ENCODE measurements at regions not wholly inside any gene's neighbourhood (a gene's known extent, or its start where the extent isn't known, plus 50 kb on each side); places are given as distances from the start of the nearest gene placed in this dataset.

GRCh38 chr2:122800781-122801180 is 1045.3 kb downstream of the TSN start (continued):
- no peak for TF ChIP-seq ZNF148 (tag by site-specific recombination; IDR thresholded peaks at IDR 0.05; ENCODE audit: borderline replicate concordance)

- no peak overlapping the region for H3K4me3 ChIP-seq (ENCODE audit: low read depth, low read length)
- ChIA-PET POLR2A (no interaction called here), CTCF (no interaction called here)
- H3K4me1 ChIP-seq (ENCODE audit: control insufficient read depth, insufficient read depth, low read length) = no peaks in the 10 kb centered on the region
- H3K27ac ChIP-seq (ENCODE audit: extremely low read depth, low read depth, low read length) = no peak overlapping the region
- H3K9me3 ChIP-seq (ENCODE audit: control insufficient read depth, insufficient read depth, low read depth, low read length) = no peaks in the 10 kb centered on the region
- TF ChIP-seq CTCF (tag by site-specific recombination; IDR thresholded peaks at IDR 0.05) = no peak
- H3K36me3 ChIP-seq (ENCODE audit: control insufficient read depth in 2 of 2, insufficient read depth in 1 of 2, low read length in 2 of 2) = no peaks in the 10 kb centered on the region
These were observed 1049.0 kb downstream of the TSN start for GRCh38 chr2:122804494-122804893.

- CTCF ChIA-PET = no interaction called here
- no peaks in the 10 kb centered on the region for H3K4me1 ChIP-seq (ENCODE audit: control insufficient read depth, insufficient read depth, low read length)
- POLR2A ChIA-PET = no interaction called here
- no peak overlapping the region for H3K27ac ChIP-seq (ENCODE audit: extremely low read depth, low read depth, low read length)
- no peaks in the 10 kb centered on the region for H3K9me3 ChIP-seq (ENCODE audit: control insufficient read depth, insufficient read depth, low read depth, low read length)
- H3K4me3 ChIP-seq (ENCODE audit: low read depth, low read length) = no peak overlapping the region
- no peak for TF ChIP-seq ZBTB7A (tag by site-specific recombination; IDR thresholded peaks at IDR 0.05; ENCODE audit: low read depth)
- TF ChIP-seq HOXA7 (CRISPR knock-in tag; IDR thresholded peaks at IDR 0.05; ENCODE audit: borderline replicate concordance) = no peak
- no peak for TF ChIP-seq ZBTB8A (tag by site-specific recombination; IDR thresholded peaks at IDR 0.05)
- no peak for TF ChIP-seq ZNF549 (tag by site-specific recombination; IDR thresholded peaks at IDR 0.05)
- no peak for TF ChIP-seq ZIC2 (tag by site-specific recombination; IDR thresholded peaks at IDR 0.05)
- no peak for TF ChIP-seq KLF9 (tag by site-specific recombination; IDR thresholded peaks at IDR 0.05; ENCODE audit: low read depth)
- TF ChIP-seq ZBTB48 (tag by site-specific recombination; IDR thresholded peaks at IDR 0.05) = no peak
- TF ChIP-seq GLI2 (tag by site-specific recombination; IDR thresholded peaks at IDR 0.05; ENCODE audit: borderline replicate concordance, low read depth) = no peak
- no peak for TF ChIP-seq ZNF837 (tag by site-specific recombination; IDR thresholded peaks at IDR 0.05)
- TF ChIP-seq ZNF214 (tag by site-specific recombination; IDR thresholded peaks at IDR 0.05; ENCODE audit: borderline replicate concordance) = no peak
- TF ChIP-seq KLF1 (tag by site-specific recombination; IDR thresholded peaks at IDR 0.05) = no peak
- TF ChIP-seq ZNF629 (tag by site-specific recombination; IDR thresholded peaks at IDR 0.05) = no peak
- TF ChIP-seq ZNF169 (tag by site-specific recombination; IDR thresholded peaks at IDR 0.05) = no peak
- no peak for TF ChIP-seq ZNF416 (tag by site-specific recombination; IDR thresholded peaks at IDR 0.05)
- no peak for TF ChIP-seq ZSCAN23 (tag by site-specific recombination; IDR thresholded peaks at IDR 0.05)
- no peak for TF ChIP-seq ZFP69B (tag by site-specific recombination; IDR thresholded peaks at IDR 0.05)
- H3K36me3 ChIP-seq (ENCODE audit: control insufficient read depth in 2 of 2, insufficient read depth in 1 of 2, low read length in 2 of 2) = no peaks in the 10 kb centered on the region
These were observed 1049.9 kb downstream of the TSN start for GRCh38 chr2:122805346-122805745.
